Neuron (in vitro differentiated cells): ENCODE measurements at regions not wholly inside any gene's neighbourhood (a gene's known extent, or its start where the extent isn't known, plus 50 kb on each side); places are given as distances from the start of the nearest gene placed in this dataset.

Experiments
- H2AFZ ChIP-seq: one replicate; pipeline ENCODE4 v1.6.1; 2013; ENCODE audit warnings: low read depth, mild to moderate bottlenecking, inconsistent platforms, low read length, moderate library complexity
- H3K27me3 ChIP-seq: one replicate; pipeline ENCODE4 v1.6.1; 2013; ENCODE audit warnings: low read length; ENCODE audit not compliant: insufficient read depth
- H3K36me3 ChIP-seq: one replicate; pipeline ENCODE4 v1.6.1; 2013; ENCODE audit warnings: low read length; ENCODE audit not compliant: insufficient read depth
- H3K4me1 ChIP-seq: one replicate; pipeline ENCODE4 v1.6.1; 2013; ENCODE audit warnings: low read length; ENCODE audit not compliant: insufficient read depth
- H3K4me3 ChIP-seq: 2 replicates; pipeline ENCODE4 v1.5.1; 2013; ENCODE audit warnings: mild to moderate bottlenecking, low read length, moderate library complexity
- H3K9me3 ChIP-seq: one replicate; pipeline ENCODE4 v1.6.1; 2013; ENCODE audit warnings: low read length

GRCh38 chr7:17033245-17033644 is 151.5 kb upstream of the AGR3 start:
- H3K4me1 ChIP-seq: no peaks in the 10 kb centered on the region
- H3K36me3 ChIP-seq: no peaks in the 10 kb centered on the region
- H3K27me3 ChIP-seq: no peaks in the 10 kb centered on the region
- H3K9me3 ChIP-seq: no peaks in the 10 kb centered on the region
- no peak overlapping the region for H2AFZ ChIP-seq
- no peak overlapping the region for H3K4me3 ChIP-seq

DNA sequence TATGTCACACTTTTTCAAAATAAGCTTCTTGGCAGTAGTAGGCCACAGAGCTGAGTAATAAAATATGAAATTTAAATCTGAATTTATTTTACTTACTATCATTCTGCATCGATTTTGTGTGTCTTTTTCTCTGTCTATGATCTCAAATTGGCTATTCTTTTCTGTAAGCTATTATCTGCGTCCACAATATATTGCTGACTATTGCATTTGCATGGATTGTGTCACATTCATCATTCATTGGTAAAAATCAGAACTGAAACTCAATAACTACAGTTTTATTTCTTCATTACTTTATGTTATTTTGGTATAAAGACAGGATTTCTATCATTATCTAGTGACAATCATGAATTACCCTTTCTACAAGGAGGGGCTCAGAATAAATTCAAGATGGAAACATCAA is 154.8 kb upstream of the AGR3 start:
- Histone ChIP-seq H2AFZ (no peak overlapping the region), H3K4me1 (peaks cover 13% of the 10 kb centered on the region), H3K4me3 (no peak overlapping the region), H3K36me3 (no peaks in the 10 kb centered on the region), H3K27me3 (no peaks in the 10 kb centered on the region), H3K9me3 (no peaks in the 10 kb centered on the region)

- no peaks in the 10 kb centered on the region for H3K27me3 ChIP-seq
- H3K36me3 ChIP-seq: no peaks in the 10 kb centered on the region
- H2AFZ ChIP-seq: no peak overlapping the region
- peaks cover 20% of the 10 kb centered on the region for H3K4me1 ChIP-seq
- no peaks in the 10 kb centered on the region for H3K9me3 ChIP-seq
- no peak overlapping the region for H3K4me3 ChIP-seq
Observed at GRCh38 chr7:17037356-17037755, 155.6 kb upstream of the AGR3 start.

GRCh38 chr7:17038160-17038782 is 156.5 kb upstream of the AGR3 start:
- H3K9me3 ChIP-seq: no peaks in the 10 kb centered on the region
- H3K27me3 ChIP-seq: no peaks in the 10 kb centered on the region
- H3K4me3 ChIP-seq: no peak overlapping the region
- H3K4me1 ChIP-seq: peaks cover 27% of the 10 kb centered on the region
- no peaks in the 10 kb centered on the region for H3K36me3 ChIP-seq
- no peak overlapping the region for H2AFZ ChIP-seq

- Histone ChIP-seq H3K27me3 (no peaks in the 10 kb centered on the region), H2AFZ (no peak overlapping the region), H3K4me3 (no peak overlapping the region), H3K36me3 (no peaks in the 10 kb centered on the region), H3K9me3 (no peaks in the 10 kb centered on the region), H3K4me1 (peaks cover 28% of the 10 kb centered on the region)
Observed at GRCh38 chr7:17038783-17039170, 157.0 kb upstream of the AGR3 start.

- Histone ChIP-seq H2AFZ (no peak overlapping the region), H3K4me3 (no peak overlapping the region), H3K27me3 (no peaks in the 10 kb centered on the region), H3K36me3 (no peaks in the 10 kb centered on the region), H3K9me3 (no peaks in the 10 kb centered on the region), H3K4me1 (peaks cover 28% of the 10 kb centered on the region)
Observed at GRCh38 chr7:17039372-17039771, 157.6 kb upstream of the AGR3 start.

DNA sequence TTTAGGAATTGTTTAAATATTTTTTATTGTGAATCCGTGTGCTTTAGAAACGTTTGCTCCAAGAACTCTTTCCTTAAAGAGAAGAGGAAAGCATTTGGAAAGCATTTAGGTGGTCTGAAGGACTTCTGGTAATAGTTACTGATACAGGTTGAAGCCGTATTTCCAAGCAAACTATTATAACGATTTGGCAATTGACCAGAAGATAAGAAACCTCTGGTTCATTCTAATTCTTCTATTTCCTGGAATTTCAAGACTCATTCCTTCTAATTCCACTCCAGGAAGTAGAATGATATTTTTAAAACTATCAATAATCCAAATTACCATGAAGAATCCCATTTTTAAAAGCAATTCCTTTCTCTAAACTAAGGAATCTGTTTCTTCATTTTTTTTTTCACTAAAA is 158.9 kb upstream of the AGR3 start:
- H3K4me3 ChIP-seq: no peak overlapping the region
- H3K27me3 ChIP-seq: no peaks in the 10 kb centered on the region
- no peaks in the 10 kb centered on the region for H3K9me3 ChIP-seq
- H3K36me3 ChIP-seq: no peaks in the 10 kb centered on the region
- H3K4me1 ChIP-seq: peaks cover 28% of the 10 kb centered on the region
- H2AFZ ChIP-seq: no peak overlapping the region

DNA sequence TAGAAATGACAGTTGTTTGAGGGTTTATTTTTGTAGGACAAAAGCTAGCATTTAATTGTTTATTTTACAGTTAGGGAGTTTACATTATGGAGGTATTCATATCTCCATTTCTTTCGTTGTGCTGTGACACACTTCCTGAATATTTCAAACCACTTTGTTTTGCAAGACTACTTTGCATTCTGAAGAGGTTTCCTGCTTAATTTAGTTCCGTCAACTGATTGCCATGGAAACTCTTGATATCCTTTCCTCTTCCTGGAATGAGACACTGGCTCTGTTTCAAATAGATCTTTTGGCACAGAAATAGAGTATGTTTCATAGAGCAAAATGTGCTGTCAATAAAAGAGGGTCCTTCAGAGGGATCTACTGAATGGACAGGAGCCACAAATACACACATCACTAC is 159.5 kb upstream of the AGR3 start:
- H3K9me3 ChIP-seq: no peaks in the 10 kb centered on the region
- peak overlapping the region; percentile 34 for H2AFZ ChIP-seq
- H3K27me3 ChIP-seq: no peaks in the 10 kb centered on the region
- peaks cover 28% of the 10 kb centered on the region for H3K4me1 ChIP-seq
- no peak overlapping the region for H3K4me3 ChIP-seq
- no peaks in the 10 kb centered on the region for H3K36me3 ChIP-seq

GRCh38 chr7:17042211-17042610 is 160.4 kb upstream of the AGR3 start:
- H3K9me3 ChIP-seq: no peaks in the 10 kb centered on the region
- no peak overlapping the region for H3K4me3 ChIP-seq
- H3K4me1 ChIP-seq: peaks cover 28% of the 10 kb centered on the region
- H3K27me3 ChIP-seq: no peaks in the 10 kb centered on the region
- H3K36me3 ChIP-seq: no peaks in the 10 kb centered on the region
- no peak overlapping the region for H2AFZ ChIP-seq

DNA sequence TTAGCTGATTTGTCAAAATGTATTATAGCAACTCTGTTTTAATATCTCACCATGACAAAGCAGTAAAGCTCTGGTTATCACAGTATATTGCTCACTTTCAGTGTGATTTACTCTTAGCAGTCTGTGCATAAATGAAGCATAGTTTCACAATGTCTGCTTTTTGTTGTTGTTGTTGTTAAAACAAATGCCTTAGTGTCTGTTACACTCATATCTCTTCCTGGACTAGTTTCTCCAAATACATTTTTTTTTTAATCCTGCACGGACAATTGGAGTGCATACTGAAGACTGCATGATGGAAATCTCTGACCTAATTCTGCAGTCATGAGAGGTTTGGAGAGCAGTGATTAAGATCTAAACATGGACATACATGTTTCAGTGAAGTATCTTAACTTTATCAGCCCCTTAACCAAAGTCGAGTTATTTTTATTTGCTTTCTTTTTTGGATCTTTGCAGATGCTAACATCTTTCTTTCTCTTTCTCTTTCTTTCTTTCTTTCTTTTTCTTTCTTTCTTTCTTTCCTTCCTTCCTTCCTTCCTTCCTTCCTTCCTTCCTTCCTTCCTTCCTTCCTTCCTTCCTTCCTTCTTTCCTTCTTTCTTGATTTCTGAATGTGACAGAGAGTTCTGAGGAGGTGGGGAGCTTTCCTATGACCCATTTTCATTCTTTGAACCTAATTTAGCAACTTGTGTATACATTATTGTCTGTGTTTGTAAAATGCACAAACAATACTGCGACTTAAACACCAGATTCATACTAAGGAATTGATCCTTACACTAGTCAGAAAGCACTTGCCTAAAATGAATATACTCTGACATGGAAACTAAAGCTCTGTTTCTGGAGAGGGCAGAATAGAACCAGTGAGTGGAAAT is 161.5 kb upstream of the AGR3 start:
- Histone ChIP-seq H3K4me1 (peaks cover 33% of the 10 kb centered on the region), H3K4me3 (no peak overlapping the region), H3K36me3 (no peaks in the 10 kb centered on the region), H3K9me3 (no peaks in the 10 kb centered on the region), H3K27me3 (no peaks in the 10 kb centered on the region), H2AFZ (no peak overlapping the region)

DNA sequence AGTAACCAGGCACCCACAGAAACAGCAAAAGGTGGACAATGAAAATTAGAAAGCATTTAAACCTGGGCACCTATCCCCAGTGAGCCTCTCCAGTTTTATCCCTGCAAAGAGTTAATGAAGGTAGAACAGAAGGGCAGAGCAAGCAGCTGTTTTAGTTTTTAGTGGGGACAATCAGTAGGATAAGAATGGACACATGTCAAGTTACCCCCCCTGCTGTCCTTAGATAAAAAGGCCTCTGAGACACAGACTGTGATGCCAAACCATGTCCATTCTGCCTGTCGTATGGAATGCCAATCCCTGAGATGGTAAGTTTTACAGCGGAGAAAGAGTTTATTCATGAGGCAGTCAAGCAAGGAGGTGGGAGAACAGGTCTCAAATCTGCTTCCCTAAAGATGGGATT is 162.6 kb upstream of the AGR3 start:
- Histone ChIP-seq H3K4me3 (no peak overlapping the region), H3K27me3 (no peaks in the 10 kb centered on the region), H3K9me3 (no peaks in the 10 kb centered on the region), H2AFZ (no peak overlapping the region), H3K4me1 (peaks cover 33% of the 10 kb centered on the region), H3K36me3 (no peaks in the 10 kb centered on the region)

DNA sequence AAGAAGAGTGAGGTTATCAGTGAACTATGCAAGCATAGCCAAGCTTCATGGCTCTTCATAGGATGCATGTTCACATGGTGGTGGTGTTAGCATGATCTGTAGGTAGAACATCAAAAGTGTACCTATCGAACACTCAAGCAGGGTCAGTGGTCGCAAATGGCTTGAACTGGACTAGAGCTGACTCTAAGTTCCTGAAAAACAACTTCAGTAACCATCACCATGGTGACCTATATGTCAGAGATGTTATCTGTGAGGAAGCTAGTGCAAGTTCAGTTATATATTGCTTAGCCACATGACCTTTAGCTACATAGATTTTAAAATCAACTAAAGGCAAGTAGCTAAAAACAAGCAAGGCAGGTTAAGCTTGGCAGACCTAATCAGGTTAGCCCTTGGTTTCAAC is 163.1 kb upstream of the AGR3 start:
- no peaks in the 10 kb centered on the region for H3K9me3 ChIP-seq
- no peaks in the 10 kb centered on the region for H3K27me3 ChIP-seq
- no peak overlapping the region for H2AFZ ChIP-seq
- peaks cover 31% of the 10 kb centered on the region for H3K4me1 ChIP-seq
- H3K36me3 ChIP-seq: no peaks in the 10 kb centered on the region
- H3K4me3 ChIP-seq: no peak overlapping the region

DNA sequence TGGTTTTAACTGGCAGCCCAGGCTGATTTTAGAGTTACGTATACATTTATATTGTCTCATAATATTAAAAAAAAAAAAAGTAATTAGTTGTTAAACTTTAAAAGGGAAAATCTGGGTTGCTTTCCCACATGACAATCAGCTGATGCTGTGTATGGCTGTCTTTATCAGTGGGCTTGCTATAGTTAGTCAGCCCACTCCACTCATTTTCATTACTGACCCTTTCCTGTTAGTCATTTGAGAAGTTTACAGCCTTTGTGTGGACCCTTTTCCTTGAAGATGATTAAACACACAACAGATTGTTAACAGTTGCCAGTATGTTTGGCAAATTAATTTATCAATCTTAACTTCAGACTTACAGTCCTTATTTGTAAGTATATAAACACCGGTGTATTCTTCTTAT is 164.5 kb upstream of the AGR3 start:
- Histone ChIP-seq H3K27me3 (no peaks in the 10 kb centered on the region), H3K9me3 (no peaks in the 10 kb centered on the region), H3K4me1 (peaks cover 24% of the 10 kb centered on the region), H2AFZ (no peak overlapping the region), H3K4me3 (no peak overlapping the region), H3K36me3 (no peaks in the 10 kb centered on the region)
